ENCODE measurements at regions not wholly inside any gene's neighbourhood (a gene's known extent, or its start where the extent isn't known, plus 50 kb on each side); places are given as distances from the start of the nearest gene placed in this dataset.

DNA sequence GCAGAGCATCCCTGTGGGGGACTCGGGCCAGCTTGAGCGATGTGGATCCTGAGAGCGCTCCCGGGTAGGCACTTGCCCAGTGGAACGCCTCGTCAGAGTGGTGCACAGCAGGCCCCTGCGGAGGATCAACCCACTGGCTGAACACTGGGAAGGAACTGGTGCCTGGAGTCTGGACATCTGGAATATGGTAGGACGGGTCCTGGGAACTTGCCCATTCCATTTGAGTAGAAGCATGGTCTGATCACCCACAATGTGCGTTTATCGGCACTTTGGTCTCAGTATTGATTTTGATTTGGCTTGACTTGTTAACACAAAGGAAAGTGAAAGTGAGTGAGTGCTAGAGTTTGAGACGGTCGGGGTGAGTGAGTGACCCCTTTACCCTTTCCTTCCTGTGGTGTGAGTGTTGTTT, 1336.2 kb upstream of the CHAC2 start:
- DNase-seq (ENCODE audit: low read depth, low spot score) (no peak), FAIRE-seq (no peak), ATAC-seq (no peak)
- ChIA-PET RAD21 (ENCODE audit: unreplicated experiment) (no interaction called here), POLR2A (no interaction called here), CTCF (no interaction called here), SMC1A (ENCODE audit: uncharacterized antibody, unreplicated experiment) (no interaction called here)
- H3K4me2 ChIP-seq (ENCODE audit: control insufficient read depth, insufficient read depth): no peak overlapping the region
- no peaks in the 10 kb centered on the region for H3K4me1 ChIP-seq (ENCODE audit: control insufficient read depth, insufficient read depth, low read length)
- H3K27me3 ChIP-seq (replicated peaks in 1 of 2; ENCODE audit: control insufficient read depth in 2 of 2, insufficient read depth in 2 of 2, low read length in 1 of 2): no peaks in the 10 kb centered on the region
- BruUV-seq (replicated peaks): no TSS peak
- H3K36me3 ChIP-seq (ENCODE audit: control insufficient read depth in 2 of 2, insufficient read depth in 2 of 2, low read length in 1 of 2): no peaks in the 10 kb centered on the region
- H3K27ac ChIP-seq (ENCODE audit: control insufficient read depth, insufficient read depth): no peak overlapping the region
- no peak for TF ChIP-seq YY1 (IDR thresholded peaks at IDR 0.05; ENCODE audit: low read depth, low read length)
- TF ChIP-seq CHD1 (IDR thresholded peaks at IDR 0.05; ENCODE audit: low read depth, low read length): no peak
- no peak for TF ChIP-seq RAD21 (IDR thresholded peaks at IDR 0.05; ENCODE audit: insufficient read depth, low read depth, low read length)
- TF ChIP-seq, protein P1, sequence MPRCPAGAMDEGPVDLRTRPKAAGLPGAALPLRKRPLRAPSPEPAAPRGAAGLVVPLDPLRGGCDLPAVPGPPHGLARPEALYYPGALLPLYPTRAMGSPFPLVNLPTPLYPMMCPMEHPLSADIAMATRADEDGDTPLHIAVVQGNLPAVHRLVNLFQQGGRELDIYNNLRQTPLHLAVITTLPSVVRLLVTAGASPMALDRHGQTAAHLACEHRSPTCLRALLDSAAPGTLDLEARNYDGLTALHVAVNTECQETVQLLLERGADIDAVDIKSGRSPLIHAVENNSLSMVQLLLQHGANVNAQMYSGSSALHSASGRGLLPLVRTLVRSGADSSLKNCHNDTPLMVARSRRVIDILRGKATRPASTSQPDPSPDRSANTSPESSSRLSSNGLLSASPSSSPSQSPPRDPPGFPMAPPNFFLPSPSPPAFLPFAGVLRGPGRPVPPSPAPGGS (IDR thresholded peaks at IDR 0.05; ENCODE audit: borderline replicate concordance, insufficient read depth, low read depth, low read length, poor library complexity, severe bottlenecking): no peak
- TF ChIP-seq, protein P2, sequence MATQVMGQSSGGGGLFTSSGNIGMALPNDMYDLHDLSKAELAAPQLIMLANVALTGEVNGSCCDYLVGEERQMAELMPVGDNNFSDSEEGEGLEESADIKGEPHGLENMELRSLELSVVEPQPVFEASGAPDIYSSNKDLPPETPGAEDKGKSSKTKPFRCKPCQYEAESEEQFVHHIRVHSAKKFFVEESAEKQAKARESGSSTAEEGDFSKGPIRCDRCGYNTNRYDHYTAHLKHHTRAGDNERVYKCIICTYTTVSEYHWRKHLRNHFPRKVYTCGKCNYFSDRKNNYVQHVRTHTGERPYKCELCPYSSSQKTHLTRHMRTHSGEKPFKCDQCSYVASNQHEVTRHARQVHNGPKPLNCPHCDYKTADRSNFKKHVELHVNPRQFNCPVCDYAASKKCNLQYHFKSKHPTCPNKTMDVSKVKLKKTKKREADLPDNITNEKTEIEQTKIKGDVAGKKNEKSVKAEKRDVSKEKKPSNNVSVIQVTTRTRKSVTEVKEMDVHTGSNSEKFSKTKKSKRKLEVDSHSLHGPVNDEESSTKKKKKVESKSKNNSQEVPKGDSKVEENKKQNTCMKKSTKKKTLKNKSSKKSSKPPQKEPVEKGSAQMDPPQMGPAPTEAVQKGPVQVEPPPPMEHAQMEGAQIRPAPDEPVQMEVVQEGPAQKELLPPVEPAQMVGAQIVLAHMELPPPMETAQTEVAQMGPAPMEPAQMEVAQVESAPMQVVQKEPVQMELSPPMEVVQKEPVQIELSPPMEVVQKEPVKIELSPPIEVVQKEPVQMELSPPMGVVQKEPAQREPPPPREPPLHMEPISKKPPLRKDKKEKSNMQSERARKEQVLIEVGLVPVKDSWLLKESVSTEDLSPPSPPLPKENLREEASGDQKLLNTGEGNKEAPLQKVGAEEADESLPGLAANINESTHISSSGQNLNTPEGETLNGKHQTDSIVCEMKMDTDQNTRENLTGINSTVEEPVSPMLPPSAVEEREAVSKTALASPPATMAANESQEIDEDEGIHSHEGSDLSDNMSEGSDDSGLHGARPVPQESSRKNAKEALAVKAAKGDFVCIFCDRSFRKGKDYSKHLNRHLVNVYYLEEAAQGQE (IDR thresholded peaks at IDR 0.05; ENCODE audit: low read depth, low read length): no peak
- TF ChIP-seq ZNF622 (IDR thresholded peaks at IDR 0.05): no peak
- no peak for TF ChIP-seq SP1 (IDR thresholded peaks at IDR 0.05; ENCODE audit: low read depth, low read length)
- no peaks in the 10 kb centered on the region for H3K79me2 ChIP-seq (ENCODE audit: control insufficient read depth, insufficient read depth, low read length)
- H4K20me1 ChIP-seq (ENCODE audit: control insufficient read depth, insufficient read depth): no peaks in the 10 kb centered on the region
- H2AFZ ChIP-seq (ENCODE audit: control insufficient read depth, low read depth, low read length): no peak overlapping the region
- WGBS (ENCODE audit: insufficient coverage, insufficient replicate concordance, low lambda C conversion rate, missing lambda C conversion rate): 51% methylated on average over 12 of the region's 12 CpGs
- in situ Hi-C loops (cut with MboI) (no loop called here), intact Hi-C loops (cut with micrococcal nuclease; ENCODE audit: unreplicated experiment) (no loop called here)
- H3K9me3 ChIP-seq (replicated peaks; ENCODE audit: control insufficient read depth, insufficient read depth, low read length): no peaks in the 10 kb centered on the region
- H3K4me3 ChIP-seq: no peak overlapping the region
- no peak overlapping the region for H3K9ac ChIP-seq (ENCODE audit: control insufficient read depth, insufficient read depth, low read length)
